HG02642 (cell line): ENCODE measurements at regions not wholly inside any gene's neighbourhood (a gene's known extent, or its start where the extent isn't known, plus 50 kb on each side); places are given as distances from the start of the nearest gene placed in this dataset.

Experiments used
- ATAC-seq: cut with Tn5 transposase; IDR thresholded peaks from one replicate; pipeline ENCODE4 v1.9.1; 2021; ENCODE audit warnings: mild to moderate bottlenecking; ENCODE audit not compliant: unreplicated experiment, poor library complexity

- ATAC-seq = no peak
Measured at GRCh38 chr16:8293413-8293812, 296.9 kb downstream of the TMEM114 start.

GRCh38 chr16:8292271-8292670, 298.0 kb downstream of the TMEM114 start:
- ATAC-seq = no peak

GRCh38 chr16:8286348-8286747, 304.0 kb downstream of the TMEM114 start:
- ATAC-seq = no peak

- ATAC-seq = no peak
Measured at GRCh38 chr16:8283195-8283594, 307.1 kb downstream of the TMEM114 start.

GRCh38 chr16:8278031-8278580, 312.2 kb downstream of the TMEM114 start:
- no peak for ATAC-seq

- no peak for ATAC-seq
Measured at GRCh38 chr16:8271344-8271743, 319.0 kb downstream of the TMEM114 start.

- ATAC-seq = no peak
Measured at GRCh38 chr16:8262299-8262698, 328.0 kb downstream of the TMEM114 start.

GRCh38 chr16:8260140-8260539, 330.2 kb downstream of the TMEM114 start:
- no peak for ATAC-seq

- ATAC-seq = no peak
Measured at GRCh38 chr16:8258523-8258922, 331.8 kb downstream of the TMEM114 start.

- no peak for ATAC-seq
Measured at GRCh38 chr16:8257561-8257960, 332.8 kb downstream of the TMEM114 start.

GRCh38 chr16:8254405-8254804, 335.9 kb downstream of the TMEM114 start:
- no peak for ATAC-seq

- no peak for ATAC-seq
Measured at GRCh38 chr16:8253718-8254117, 336.6 kb downstream of the TMEM114 start.

GRCh38 chr16:8251727-8252126, 338.6 kb downstream of the TMEM114 start:
- ATAC-seq = no peak

- no peak for ATAC-seq
Measured at GRCh38 chr16:8251298-8251697, 339.0 kb downstream of the TMEM114 start.

- no peak for ATAC-seq
Measured at GRCh38 chr16:8247993-8248392, 342.3 kb downstream of the TMEM114 start.

- ATAC-seq = no peak
Measured at GRCh38 chr16:8243981-8244380, 346.3 kb downstream of the TMEM114 start.

- ATAC-seq = no peak
Measured at GRCh38 chr16:8241408-8241807, 348.9 kb downstream of the TMEM114 start.

GRCh38 chr16:8239443-8239842, 350.9 kb downstream of the TMEM114 start:
- no peak for ATAC-seq

- no peak for ATAC-seq
Measured at GRCh38 chr16:8237452-8237851, 352.9 kb downstream of the TMEM114 start.

- ATAC-seq = no peak
Measured at GRCh38 chr16:8236816-8237215, 353.5 kb downstream of the TMEM114 start.

- no peak for ATAC-seq
Measured at GRCh38 chr16:8230497-8230896, 359.8 kb downstream of the TMEM114 start.

GRCh38 chr16:8229011-8229520, 361.2 kb downstream of the TMEM114 start:
- no peak for ATAC-seq

- ATAC-seq = no peak
Measured at GRCh38 chr16:8217201-8217600, 373.1 kb downstream of the TMEM114 start.
